Naive thymus-derived CD4-positive, alpha-beta T cell (primary cell): ENCODE measurements at regions not wholly inside any gene's neighbourhood (a gene's known extent, or its start where the extent isn't known, plus 50 kb on each side); places are given as distances from the start of the nearest gene placed in this dataset.

Experiments
- ATAC-seq: fragments of 150-1000 bp; cut with Tn5 transposase; 2 replicates; pipeline ENCODE4 v1.10.0; 2021; ENCODE audit warnings: mild to moderate bottlenecking, moderate library complexity
- CTCF ChIA-PET: fragments of 350-600 bp; sonication (Branson Sonifier 250); formaldehyde crosslinking; loops from one replicate; lab custom pipeline; 2021; ENCODE audit warnings: antibody characterized with exemption; lab: Charles Lee
- POLR2A ChIA-PET: fragments of 350-600 bp; sonication (Branson Sonifier 250); formaldehyde crosslinking; loops from one replicate; lab custom pipeline; 2021; ENCODE audit warnings: antibody characterized with exemption, inconsistent platforms; lab: Charles Lee
- DNase-seq, 9 donors: peaks; one replicate each; pipeline versions ENCODE4 v3.0.0 to v3.0.0-alpha.2; 2020 to 2022; ENCODE audit warnings: mixed read lengths in 1 of 9
- H3K27ac ChIP-seq: one replicate; pipeline ENCODE4 v1.7.0; 2013; ENCODE audit warnings: mild to moderate bottlenecking, low read depth, low read length, moderate library complexity
- H3K27me3 ChIP-seq, 2 donors: one replicate each; pipeline ENCODE4 v1.7.0; 2013; ENCODE audit warnings: low read length in 2 of 2, mild to moderate bottlenecking in 2 of 2, moderate library complexity in 2 of 2; ENCODE audit not compliant: control insufficient read depth in 2 of 2, insufficient read depth in 2 of 2
- H3K36me3 ChIP-seq, 3 experiments: 1 replicate in 2 of 3; 2 replicates in 1 of 3; pipeline ENCODE4 v1.7.0; 2013; ENCODE audit warnings: low read length in 3 of 3, mild to moderate bottlenecking in 3 of 3, moderate library complexity in 1 of 3; ENCODE audit not compliant: insufficient read depth in 3 of 3, control insufficient read depth in 2 of 3
- H3K4me1 ChIP-seq, 2 donors: one replicate each; pipeline ENCODE4 v1.7.0; 2013; ENCODE audit warnings: low read length in 2 of 2, mild to moderate bottlenecking in 2 of 2, moderate library complexity in 1 of 2; ENCODE audit not compliant: control insufficient read depth in 2 of 2, insufficient read depth in 2 of 2
- H3K4me3 ChIP-seq: 2 replicates; pipeline ENCODE4 v1.7.0; 2013; ENCODE audit warnings: mild to moderate bottlenecking, low read length
- H3K9me3 ChIP-seq, 3 experiments: 1 replicate in 2 of 3; 2 replicates in 1 of 3; pipeline ENCODE4 v1.7.0; 2013; ENCODE audit warnings: low read length in 3 of 3; ENCODE audit not compliant: control insufficient read depth in 2 of 3
- H3K27ac Mint-ChIP-seq, 9 donors: one replicate each; pipeline ENCODE4 v1.8.0; 2020 to 2022; ENCODE audit warnings: mixed read lengths in 9 of 9, mild to moderate bottlenecking in 8 of 9, moderate library complexity in 5 of 9, inconsistent platforms in 2 of 9
- H3K27me3 Mint-ChIP-seq, 5 donors: one replicate each; pipeline ENCODE4 v1.8.0; 2021 to 2022; ENCODE audit warnings: mixed read lengths in 5 of 5, mild to moderate bottlenecking in 1 of 5
- H3K36me3 Mint-ChIP-seq, 5 donors: one replicate each; pipeline ENCODE4 v1.8.0; 2020 to 2022; ENCODE audit warnings: mixed read lengths in 5 of 5, mild to moderate bottlenecking in 3 of 5, inconsistent platforms in 1 of 5
- H3K4me1 Mint-ChIP-seq, 7 donors: one replicate each; pipeline ENCODE4 v1.8.0; 2020 to 2022; ENCODE audit warnings: mixed read lengths in 7 of 7, mild to moderate bottlenecking in 3 of 7, inconsistent platforms in 1 of 7
- H3K4me3 Mint-ChIP-seq, 10 donors: one replicate each; pipeline ENCODE4 v1.8.0; 2020 to 2022; ENCODE audit warnings: mild to moderate bottlenecking in 10 of 10, mixed read lengths in 10 of 10, moderate library complexity in 6 of 10, inconsistent platforms in 2 of 10
- H3K9me3 Mint-ChIP-seq, 11 donors: one replicate each; pipeline ENCODE4 v1.8.0; 2020 to 2022; ENCODE audit warnings: mixed read lengths in 11 of 11, mild to moderate bottlenecking in 4 of 11, inconsistent platforms in 1 of 11, moderate library complexity in 1 of 11
- intact Hi-C, 2 donors: fragments of 100-400 bp; cut with micrococcal nuclease; formaldehyde crosslinking; loops; one replicate each; pipeline ENCODE4 v1.15.1; 2023

GRCh38 chr5:66459728-66460127, 136.5 kb upstream of the MAST4 start:
- Histone ChIP-seq H3K9me3 (no peaks in the 10 kb centered on the region), H3K27ac (no peak overlapping the region), H3K36me3 (no peaks in the 10 kb centered on the region), H3K27me3 (no peaks in the 10 kb centered on the region), H3K4me3 (no peak overlapping the region), H3K4me1 (no peaks in the 10 kb centered on the region)
- H3K27me3 Mint-ChIP-seq = peaks cover 4 to 13% (median 9%) of the 10 kb centered on the region in 5 donors
- H3K36me3 Mint-ChIP-seq = peaks cover 0 to 4% (median 0%) of the 10 kb centered on the region in 5 donors
- ChIA-PET POLR2A (no interaction called here), CTCF (no interaction called here)
- no peak overlapping the region for H3K27ac Mint-ChIP-seq
- DNase-seq (no peak), ATAC-seq (no peak)
- H3K4me1 Mint-ChIP-seq = peaks cover 0 to 2% (median 0%) of the 10 kb centered on the region in 7 donors
- intact Hi-C loops = no loop called here
- H3K4me3 Mint-ChIP-seq = no peak overlapping the region
- H3K9me3 Mint-ChIP-seq = peaks cover 0 to 8% (median 0%) of the 10 kb centered on the region in 11 donors

GRCh38 chr5:66467564-66467963, 128.6 kb upstream of the MAST4 start:
- peaks cover 0 to 5% (median 0%) of the 10 kb centered on the region in 5 donors for H3K36me3 Mint-ChIP-seq
- DNase-seq (no peak), ATAC-seq (no peak)
- H3K27ac ChIP-seq = no peak overlapping the region
- no peak overlapping the region for H3K4me3 ChIP-seq
- no peaks in the 10 kb centered on the region for H3K27me3 ChIP-seq
- POLR2A ChIA-PET = no interaction called here
- no peaks in the 10 kb centered on the region for H3K36me3 ChIP-seq
- H3K4me1 ChIP-seq = no peaks in the 10 kb centered on the region
- peaks cover 0 to 12% (median 6%) of the 10 kb centered on the region in 5 donors for H3K27me3 Mint-ChIP-seq
- H3K9me3 ChIP-seq = peaks cover 0 to 3% (median 0%) of the 10 kb centered on the region in 3 experiments
- H3K27ac Mint-ChIP-seq = no peak overlapping the region
- H3K4me1 Mint-ChIP-seq = no peaks in the 10 kb centered on the region
- intact Hi-C loops = no loop called here
- H3K9me3 Mint-ChIP-seq = peaks cover 0 to 44% (median 6%) of the 10 kb centered on the region in 11 donors
- CTCF ChIA-PET = interaction anchor here (1.1 kb wide), 1 partner anchor 158 kb away, joined by 3 read pairs; no protein-coding TSS in a partner anchor
- H3K4me3 Mint-ChIP-seq = no peak overlapping the region

- Histone ChIP-seq H3K27ac (no peak overlapping the region), H3K27me3 (no peaks in the 10 kb centered on the region), H3K4me1 (no peaks in the 10 kb centered on the region), H3K36me3 (no peaks in the 10 kb centered on the region), H3K4me3 (no peak overlapping the region), H3K9me3 (peaks cover 0 to 3% (median 0%) of the 10 kb centered on the region in 3 experiments)
- ATAC-seq = no peak
- CTCF ChIA-PET = no interaction called here
- POLR2A ChIA-PET = no interaction called here
- Mint-ChIP-seq H3K27me3 (peaks cover 0 to 16% (median 4%) of the 10 kb centered on the region in 5 donors), H3K4me1 (no peaks in the 10 kb centered on the region), H3K36me3 (peaks cover 0 to 5% (median 0%) of the 10 kb centered on the region in 5 donors), H3K4me3 (no peak overlapping the region), H3K27ac (no peak overlapping the region), H3K9me3 (peaks cover 0 to 44% (median 8%) of the 10 kb centered on the region in 11 donors)
- intact Hi-C loops = no loop called here
- DNase-seq = no peak
Measured at GRCh38 chr5:66469684-66470083, 126.5 kb upstream of the MAST4 start.

GRCh38 chr5:66472010-66472409, 124.2 kb upstream of the MAST4 start:
- H3K4me3 Mint-ChIP-seq = no peak overlapping the region
- peaks cover 0 to 11% (median 4%) of the 10 kb centered on the region in 5 donors for H3K27me3 Mint-ChIP-seq
- intact Hi-C loops = no loop called here
- Histone ChIP-seq H3K27me3 (no peaks in the 10 kb centered on the region), H3K9me3 (peaks cover 0 to 3% (median 0%) of the 10 kb centered on the region in 3 experiments), H3K4me1 (no peaks in the 10 kb centered on the region), H3K4me3 (no peak overlapping the region), H3K27ac (no peak overlapping the region), H3K36me3 (no peaks in the 10 kb centered on the region)
- ChIA-PET POLR2A (no interaction called here), CTCF (no interaction called here)
- DNase-seq (no peak), ATAC-seq (no peak)
- H3K9me3 Mint-ChIP-seq = peaks cover 0 to 29% (median 8%) of the 10 kb centered on the region in 11 donors
- peaks cover 0 to 2% (median 0%) of the 10 kb centered on the region in 5 donors for H3K36me3 Mint-ChIP-seq
- H3K27ac Mint-ChIP-seq = no peak overlapping the region
- H3K4me1 Mint-ChIP-seq = no peaks in the 10 kb centered on the region

GRCh38 chr5:66475731-66476130, 120.5 kb upstream of the MAST4 start:
- Histone ChIP-seq H3K27ac (no peak overlapping the region), H3K4me1 (no peaks in the 10 kb centered on the region), H3K9me3 (no peaks in the 10 kb centered on the region), H3K27me3 (no peaks in the 10 kb centered on the region), H3K36me3 (no peaks in the 10 kb centered on the region), H3K4me3 (no peak overlapping the region)
- no peaks in the 10 kb centered on the region for H3K36me3 Mint-ChIP-seq
- intact Hi-C loops = no loop called here
- ChIA-PET CTCF (no interaction called here), POLR2A (no interaction called here)
- peaks cover 0 to 5% (median 2%) of the 10 kb centered on the region in 11 donors for H3K9me3 Mint-ChIP-seq
- DNase-seq = no peak
- peaks cover 0 to 7% (median 4%) of the 10 kb centered on the region in 5 donors for H3K27me3 Mint-ChIP-seq
- no peak overlapping the region for H3K4me3 Mint-ChIP-seq
- no peak overlapping the region for H3K27ac Mint-ChIP-seq
- no peak for ATAC-seq
- no peaks in the 10 kb centered on the region for H3K4me1 Mint-ChIP-seq

- Mint-ChIP-seq H3K27ac (no peak overlapping the region), H3K27me3 (peaks cover 0 to 10% (median 4%) of the 10 kb centered on the region in 5 donors), H3K9me3 (peaks cover 0 to 14% (median 6%) of the 10 kb centered on the region in 11 donors), H3K36me3 (no peaks in the 10 kb centered on the region), H3K4me3 (no peak overlapping the region), H3K4me1 (no peaks in the 10 kb centered on the region)
- H3K36me3 ChIP-seq = no peaks in the 10 kb centered on the region
- ChIA-PET POLR2A (no interaction called here), CTCF (no interaction called here)
- no peak overlapping the region for H3K4me3 ChIP-seq
- no peak overlapping the region for H3K27ac ChIP-seq
- H3K4me1 ChIP-seq = no peaks in the 10 kb centered on the region
- H3K27me3 ChIP-seq = no peaks in the 10 kb centered on the region
- no peak for DNase-seq
- no peaks in the 10 kb centered on the region for H3K9me3 ChIP-seq
- ATAC-seq = no peak
- intact Hi-C loops = no loop called here
Measured at GRCh38 chr5:66477596-66477995, 118.6 kb upstream of the MAST4 start.

GRCh38 chr5:66494437-66494836, 101.8 kb upstream of the MAST4 start:
- DNase-seq (no peak), ATAC-seq (no peak)
- intact Hi-C loops = no loop called here
- Histone ChIP-seq H3K27me3 (no peaks in the 10 kb centered on the region), H3K4me1 (no peaks in the 10 kb centered on the region), H3K27ac (no peak overlapping the region), H3K4me3 (no peak overlapping the region), H3K9me3 (no peaks in the 10 kb centered on the region), H3K36me3 (no peaks in the 10 kb centered on the region)
- Mint-ChIP-seq H3K36me3 (no peaks in the 10 kb centered on the region), H3K27ac (no peak overlapping the region), H3K4me1 (no peaks in the 10 kb centered on the region), H3K27me3 (peaks cover 7 to 18% (median 10%) of the 10 kb centered on the region in 5 donors), H3K4me3 (no peak overlapping the region), H3K9me3 (peaks cover 0 to 8% (median 0%) of the 10 kb centered on the region in 11 donors)
- ChIA-PET CTCF (interaction anchor here (0.5 kb wide), 1 partner anchor 186 kb away, joined by 3 read pairs; no protein-coding TSS in a partner anchor), POLR2A (no interaction called here)
